Neuronal stem cell (in vitro differentiated cells): ENCODE measurements at regions not wholly inside any gene's neighbourhood (a gene's known extent, or its start where the extent isn't known, plus 50 kb on each side); places are given as distances from the start of the nearest gene placed in this dataset.
A peak's percentile ranks its signal among the peaks of the same experiment; 100 is the strongest.

ENCODE experiments used
- DNase-seq: peaks from one replicate; pipeline ENCODE4 v3.0.0-alpha.2; 2013; ENCODE audit warnings: low spot score
- H2AFZ ChIP-seq: one replicate; pipeline ENCODE4 v1.6.1; 2013; ENCODE audit warnings: mild to moderate bottlenecking, low read length, inconsistent platforms
- H2AK5ac ChIP-seq: 2 replicates; pipeline ENCODE4 v1.6.1; 2013; ENCODE audit warnings: low read depth, mild to moderate bottlenecking, inconsistent platforms, low read length, moderate library complexity, mixed read lengths
- H2BK120ac ChIP-seq: 2 replicates; pipeline ENCODE4 v1.6.1; 2013; ENCODE audit warnings: low read depth, mild to moderate bottlenecking, inconsistent platforms, low read length, moderate library complexity, mixed read lengths
- H2BK12ac ChIP-seq: one replicate; pipeline ENCODE4 v1.6.1; 2013; ENCODE audit warnings: low read length, inconsistent platforms
- H2BK15ac ChIP-seq: 2 replicates; pipeline ENCODE4 v1.6.1; 2013; ENCODE audit warnings: mild to moderate bottlenecking, low read length, inconsistent platforms, mixed read lengths
- H2BK5ac ChIP-seq: one replicate; pipeline ENCODE4 v1.6.1; 2013; ENCODE audit warnings: inconsistent platforms, mild to moderate bottlenecking, low read length, moderate library complexity
- H3K14ac ChIP-seq: one replicate; pipeline ENCODE4 v1.6.1; 2013; ENCODE audit warnings: low read length, inconsistent platforms
- H3K18ac ChIP-seq: 2 replicates; pipeline ENCODE4 v1.6.1; 2013; ENCODE audit warnings: low read length, inconsistent platforms
- H3K23ac ChIP-seq: 2 replicates; pipeline ENCODE4 v1.6.1; 2013; ENCODE audit warnings: low read depth, mild to moderate bottlenecking, mixed read lengths, low read length, inconsistent platforms; ENCODE audit not compliant: poor library complexity
- H3K27ac ChIP-seq: replicated peaks from 3 replicates; pipeline ENCODE4 v1.5.1; 2013; ENCODE audit warnings: low read length, inconsistent platforms
- H3K27me3 ChIP-seq, 3 experiments: 2 replicates each; pipeline ENCODE4 v1.6.1; 2013; ENCODE audit warnings: low read length in 3 of 3, mild to moderate bottlenecking in 2 of 3, inconsistent platforms in 1 of 3, low read depth in 1 of 3, mixed read lengths in 1 of 3, moderate library complexity in 1 of 3; ENCODE audit not compliant: control insufficient read depth in 3 of 3, insufficient read depth in 3 of 3
- H3K36me3 ChIP-seq, 2 donors: replicated peaks in 1 of 2; 2 replicates each; pipeline ENCODE4 v1.6.1; 2013; ENCODE audit warnings: low read length in 2 of 2; ENCODE audit not compliant: control insufficient read depth in 2 of 2, insufficient read depth in 2 of 2
- H3K4ac ChIP-seq: 2 replicates; pipeline ENCODE4 v1.6.1; 2013; ENCODE audit warnings: inconsistent platforms, mild to moderate bottlenecking, low read length, moderate library complexity
- H3K4me1 ChIP-seq, 2 donors: 1 replicate in 1 of 2; 2 replicates in 1 of 2; pipeline ENCODE4 v1.6.1; 2013; ENCODE audit warnings: low read length in 2 of 2, low read depth in 1 of 2; ENCODE audit not compliant: control insufficient read depth in 2 of 2, insufficient read depth in 1 of 2
- H3K4me2 ChIP-seq: one replicate; pipeline ENCODE4 v1.6.1; 2013; ENCODE audit warnings: mild to moderate bottlenecking, low read length, inconsistent platforms; ENCODE audit not compliant: insufficient read depth, poor library complexity, severe bottlenecking
- H3K4me3 ChIP-seq, 2 donors: 2 replicates each; pipeline ENCODE4 v1.5.1; 2013; ENCODE audit warnings: low read length in 2 of 2, mild to moderate bottlenecking in 2 of 2, inconsistent platforms in 1 of 2, moderate library complexity in 1 of 2
- H3K79me1 ChIP-seq: one replicate; pipeline ENCODE4 v1.6.1; 2013; ENCODE audit warnings: low read depth, mild to moderate bottlenecking, inconsistent platforms, low read length, moderate library complexity
- H3K9ac ChIP-seq: one replicate; pipeline ENCODE4 v1.6.1; 2013; ENCODE audit warnings: mild to moderate bottlenecking, low read depth, low read length, inconsistent platforms; ENCODE audit not compliant: poor library complexity
- H3K9me3 ChIP-seq, 2 donors: replicated peaks in 1 of 2; 2 replicates each; pipeline versions ENCODE3 to v1.6.1; 2013; ENCODE audit warnings: low read length in 2 of 2, mild to moderate bottlenecking in 2 of 2, inconsistent platforms in 1 of 2, low read depth in 1 of 2, mixed read lengths in 1 of 2, moderate library complexity in 1 of 2; ENCODE audit not compliant: control insufficient read depth in 2 of 2, insufficient read depth in 1 of 2
- H4K8ac ChIP-seq: one replicate; pipeline ENCODE4 v1.6.1; 2013; ENCODE audit warnings: low read depth, mild to moderate bottlenecking, inconsistent platforms, low read length, moderate library complexity
- H4K91ac ChIP-seq: one replicate; pipeline ENCODE4 v1.6.1; 2013; ENCODE audit warnings: low read length, low read depth, mild to moderate bottlenecking, inconsistent platforms; ENCODE audit not compliant: poor library complexity
- WGBS, 2 donors: extraction: QIAGEN DNeasy Blood & Tissue Kit; methylation state at CpG; one replicate each; pipeline ENCODE4 v1.1.7; 2013; ENCODE audit warnings: missing lambda C conversion rate in 2 of 2, mixed read lengths in 1 of 2; ENCODE audit not compliant: insufficient read length in 2 of 2, insufficient replicate concordance in 1 of 2; ENCODE audit errors: extremely low coverage in 2 of 2; 5-methylcytosine and 5-hydroxymethylcytosine counted together

GRCh38 chr10:85080934-85081333, 752.5 kb downstream of the CCSER2 start:
- no peaks in the 10 kb centered on the region for H3K4me1 ChIP-seq
- no peak overlapping the region for H3K9ac ChIP-seq
- H2AFZ ChIP-seq = no peak overlapping the region
- H4K8ac ChIP-seq = no peak overlapping the region
- no peak overlapping the region for H3K4ac ChIP-seq
- no peak overlapping the region for H3K18ac ChIP-seq
- no peak overlapping the region for H3K4me3 ChIP-seq
- H3K23ac ChIP-seq = no peak overlapping the region
- no peak overlapping the region for H2AK5ac ChIP-seq
- no peaks in the 10 kb centered on the region for H3K79me1 ChIP-seq
- H3K27me3 ChIP-seq = no peaks in the 10 kb centered on the region
- H4K91ac ChIP-seq = no peak overlapping the region
- no peak overlapping the region for H2BK5ac ChIP-seq
- no peak overlapping the region for H2BK120ac ChIP-seq
- no peak overlapping the region for H3K14ac ChIP-seq
- no peak for DNase-seq
- no peak overlapping the region for H2BK15ac ChIP-seq
- no CpG with 5 or more reads among the region's 2 CpGs for WGBS, 2 donors
- H3K9me3 ChIP-seq = no peaks in the 10 kb centered on the region
- H3K4me2 ChIP-seq = no peak overlapping the region
- no peaks in the 10 kb centered on the region for H3K36me3 ChIP-seq
- H3K27ac ChIP-seq = no peak overlapping the region
- no peak overlapping the region for H2BK12ac ChIP-seq

- Histone ChIP-seq H3K14ac (no peak overlapping the region), H3K4me3 (no peak overlapping the region), H2BK12ac (no peak overlapping the region), H3K23ac (no peak overlapping the region), H3K27me3 (no peaks in the 10 kb centered on the region), H3K4me2 (no peak overlapping the region), H2BK15ac (no peak overlapping the region), H2BK120ac (no peak overlapping the region), H2AFZ (no peak overlapping the region), H4K91ac (no peak overlapping the region), H3K9me3 (no peaks in the 10 kb centered on the region), H3K27ac (no peak overlapping the region), H4K8ac (no peak overlapping the region), H3K4me1 (peaks cover 0 to 3% of the 10 kb centered on the region in 2 donors), H3K18ac (no peak overlapping the region), H3K4ac (no peak overlapping the region), H3K79me1 (no peaks in the 10 kb centered on the region), H2BK5ac (no peak overlapping the region), H2AK5ac (no peak overlapping the region), H3K36me3 (no peaks in the 10 kb centered on the region), H3K9ac (no peak overlapping the region)
- DNase-seq = no peak
- no CpG with 5 or more reads among the region's 3 CpGs for WGBS, 2 donors
Measured at GRCh38 chr10:85098835-85099521, 770.6 kb downstream of the CCSER2 start.

DNA sequence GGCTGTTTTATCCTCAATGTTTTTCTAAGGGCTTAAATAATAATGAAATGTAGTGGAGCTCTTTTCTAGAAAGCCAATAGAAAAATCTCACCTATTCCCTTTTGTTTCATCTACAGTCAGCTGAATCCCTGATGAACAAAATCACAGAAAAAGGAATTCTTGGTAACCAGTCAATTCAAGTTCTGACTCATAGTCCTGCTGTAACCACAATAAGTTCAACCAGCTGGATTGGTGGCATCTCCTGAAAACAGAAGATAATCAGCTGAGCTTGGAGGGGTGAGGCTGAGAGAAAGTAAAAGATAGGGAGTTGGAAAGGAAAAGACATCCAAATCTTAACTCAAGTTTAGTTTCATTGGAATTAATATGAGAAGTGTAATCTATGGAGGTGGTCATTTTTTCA, 772.1 kb downstream of the CCSER2 start:
- Histone ChIP-seq H2BK12ac (no peak overlapping the region), H3K9me3 (no peaks in the 10 kb centered on the region), H3K4ac (no peak overlapping the region), H3K4me1 (peaks cover under 1 to 3% of the 10 kb centered on the region in 2 donors), H3K18ac (no peak overlapping the region), H4K91ac (no peak overlapping the region), H3K27ac (no peak overlapping the region), H2BK120ac (no peak overlapping the region), H3K4me2 (no peak overlapping the region), H2BK15ac (no peak overlapping the region), H3K9ac (no peak overlapping the region), H4K8ac (no peak overlapping the region), H2AFZ (no peak overlapping the region), H3K79me1 (no peaks in the 10 kb centered on the region), H3K4me3 (no peak overlapping the region), H3K14ac (no peak overlapping the region), H3K27me3 (no peaks in the 10 kb centered on the region), H3K36me3 (no peaks in the 10 kb centered on the region), H3K23ac (no peak overlapping the region), H2AK5ac (no peak overlapping the region), H2BK5ac (no peak overlapping the region)
- DNase-seq = no peak

- no CpG with 5 or more reads among the region's 4 CpGs for WGBS, 2 donors
- DNase-seq = peak; percentile 4
- no peak overlapping the region for H3K14ac ChIP-seq
Measured at GRCh38 chr10:85105614-85106255, 777.3 kb downstream of the CCSER2 start.

More at GRCh38 chr10:85105614-85106255, 777.3 kb downstream of the CCSER2 start:
- Histone ChIP-seq H3K4me2 (no peak overlapping the region), H3K36me3 (no peaks in the 10 kb centered on the region), H3K9me3 (no peaks in the 10 kb centered on the region), H3K79me1 (no peaks in the 10 kb centered on the region), H2BK12ac (no peak overlapping the region), H3K9ac (no peak overlapping the region), H3K4me3 (no peak overlapping the region), H4K91ac (no peak overlapping the region), H2BK5ac (no peak overlapping the region), H3K23ac (no peak overlapping the region), H4K8ac (no peak overlapping the region), H2BK15ac (no peak overlapping the region), H3K18ac (no peak overlapping the region), H2BK120ac (no peak overlapping the region), H3K27me3 (no peaks in the 10 kb centered on the region), H2AK5ac (no peak overlapping the region), H3K4ac (no peak overlapping the region), H3K4me1 (peaks cover 2 to 3% of the 10 kb centered on the region in 2 donors), H2AFZ (no peak overlapping the region), H3K27ac (no peak overlapping the region)
